ENCODE measurements at regions not wholly inside any gene's neighbourhood (a gene's known extent, or its start where the extent isn't known, plus 50 kb on each side); places are given as distances from the start of the nearest gene placed in this dataset.
"Not testable (repeated sequence)": the region's sequence is repeated elsewhere in the genome, so short reads cannot be mapped to it uniquely, and the experiment has no call there.

GRCh38 chr9:41646246-41646645 is 457.1 kb upstream of the ZNG1F start:
- DNase-seq (ENCODE audit: insufficient read length, low spot score); FAIRE-seq: not testable (repeated sequence)

GRCh38 chr9:41643571-41644279 is 454.6 kb upstream of the ZNG1F start:
- peak; percentile 59 for DNase-seq (ENCODE audit: insufficient read length, low spot score)
- not testable (repeated sequence) for FAIRE-seq

- not testable (repeated sequence) for FAIRE-seq; DNase-seq (ENCODE audit: insufficient read length, low spot score)
Measured at GRCh38 chr9:41633726-41634125, 444.6 kb upstream of the ZNG1F start.

- DNase-seq (ENCODE audit: insufficient read length, low spot score); FAIRE-seq: not testable (repeated sequence)
Measured at GRCh38 chr9:41623666-41624065, 434.5 kb upstream of the ZNG1F start.

DNA sequence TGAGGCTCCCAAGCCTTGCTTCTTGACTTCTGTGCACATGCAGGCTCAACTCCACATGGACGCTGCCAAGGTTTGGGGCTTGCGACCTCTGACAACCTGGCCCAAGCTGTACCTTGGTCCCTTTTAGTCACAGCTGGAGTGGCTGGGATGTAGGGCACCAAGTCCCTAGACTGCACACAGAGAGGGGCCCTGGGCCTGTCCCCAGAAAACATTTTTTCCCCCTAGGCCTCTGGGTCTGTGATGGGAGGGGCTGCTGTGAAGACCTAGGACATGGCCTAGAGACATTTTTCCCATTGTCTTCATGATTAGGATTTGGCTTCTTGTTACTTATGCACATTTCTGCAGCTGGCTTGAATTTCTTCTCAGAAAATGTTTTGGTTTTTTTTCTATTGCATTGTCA is 430.1 kb upstream of the ZNG1F start:
- not testable (repeated sequence) for DNase-seq (ENCODE audit: insufficient read length, low spot score); FAIRE-seq

DNA sequence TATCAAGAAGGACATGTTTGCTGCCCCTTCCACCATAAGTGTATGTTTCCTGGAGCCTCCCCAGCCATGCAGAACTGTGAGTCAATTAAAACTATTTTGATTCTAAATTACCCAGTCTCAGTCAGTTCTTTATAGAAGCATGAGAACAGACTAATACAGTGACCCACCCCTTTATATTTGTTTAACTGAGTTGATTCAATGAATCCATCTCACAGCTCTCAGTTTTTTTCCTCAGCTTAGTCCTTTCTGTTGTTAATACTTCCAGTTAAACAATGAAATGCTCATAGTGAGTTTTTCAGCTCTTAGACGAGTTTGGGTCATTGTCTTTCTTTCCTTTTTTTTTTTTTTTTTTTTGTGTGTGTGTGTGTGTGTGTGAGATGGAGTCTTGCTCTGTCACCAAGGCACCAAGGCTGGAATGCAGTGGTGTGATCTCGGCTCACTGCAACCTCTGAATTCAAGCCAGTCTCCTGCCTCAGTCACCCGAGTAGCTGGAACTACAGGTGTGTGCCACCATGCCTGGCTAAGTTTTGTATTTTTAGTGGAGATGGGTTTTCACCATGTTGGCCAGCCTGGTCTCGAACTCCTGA is 417.9 kb upstream of the ZNG1F start:
- not testable (repeated sequence) for FAIRE-seq; DNase-seq (ENCODE audit: insufficient read length, low spot score)

- DNase-seq (ENCODE audit: insufficient read length, low spot score); FAIRE-seq: not testable (repeated sequence)
Measured at GRCh38 chr9:41565572-41565971, 376.5 kb upstream of the ZNG1F start.

Measured in GM19239 (cell line).